ENCODE measurements at regions not wholly inside any gene's neighbourhood (a gene's known extent, or its start where the extent isn't known, plus 50 kb on each side); places are given as distances from the start of the nearest gene placed in this dataset.
"Not testable (repeated sequence)": the region's sequence is repeated elsewhere in the genome, so short reads cannot be mapped to it uniquely, and the experiment has no call there.

GRCh38 chr6:144544266-144544830 lies 259.2 kb downstream of the UTRN start:
- no peak for DNase-seq

GRCh38 chr6:144546807-144547206 lies 261.7 kb downstream of the UTRN start:
- no peak for DNase-seq

DNA sequence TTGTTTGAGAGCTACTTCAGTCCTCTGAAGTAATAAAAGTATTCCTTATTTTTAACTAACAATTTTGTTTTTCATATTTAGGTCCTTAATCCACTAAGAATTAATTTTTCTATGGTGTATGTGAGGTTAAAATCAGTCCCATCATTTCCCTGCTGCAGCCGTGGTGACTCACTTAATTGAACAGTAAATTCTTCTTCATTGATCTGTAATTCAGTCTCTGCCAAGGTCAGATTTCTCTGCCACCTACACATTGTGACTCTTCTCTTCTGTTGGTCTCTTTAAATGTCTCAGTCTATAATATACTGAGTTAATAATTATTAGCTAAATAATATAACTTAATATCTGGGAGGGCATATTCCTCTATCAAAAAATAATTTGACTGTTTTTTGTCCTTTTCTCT lies 262.3 kb downstream of the UTRN start:
- DNase-seq = no peak

GRCh38 chr6:144548536-144548935 lies 263.4 kb downstream of the UTRN start:
- DNase-seq = peak; percentile 20

DNA sequence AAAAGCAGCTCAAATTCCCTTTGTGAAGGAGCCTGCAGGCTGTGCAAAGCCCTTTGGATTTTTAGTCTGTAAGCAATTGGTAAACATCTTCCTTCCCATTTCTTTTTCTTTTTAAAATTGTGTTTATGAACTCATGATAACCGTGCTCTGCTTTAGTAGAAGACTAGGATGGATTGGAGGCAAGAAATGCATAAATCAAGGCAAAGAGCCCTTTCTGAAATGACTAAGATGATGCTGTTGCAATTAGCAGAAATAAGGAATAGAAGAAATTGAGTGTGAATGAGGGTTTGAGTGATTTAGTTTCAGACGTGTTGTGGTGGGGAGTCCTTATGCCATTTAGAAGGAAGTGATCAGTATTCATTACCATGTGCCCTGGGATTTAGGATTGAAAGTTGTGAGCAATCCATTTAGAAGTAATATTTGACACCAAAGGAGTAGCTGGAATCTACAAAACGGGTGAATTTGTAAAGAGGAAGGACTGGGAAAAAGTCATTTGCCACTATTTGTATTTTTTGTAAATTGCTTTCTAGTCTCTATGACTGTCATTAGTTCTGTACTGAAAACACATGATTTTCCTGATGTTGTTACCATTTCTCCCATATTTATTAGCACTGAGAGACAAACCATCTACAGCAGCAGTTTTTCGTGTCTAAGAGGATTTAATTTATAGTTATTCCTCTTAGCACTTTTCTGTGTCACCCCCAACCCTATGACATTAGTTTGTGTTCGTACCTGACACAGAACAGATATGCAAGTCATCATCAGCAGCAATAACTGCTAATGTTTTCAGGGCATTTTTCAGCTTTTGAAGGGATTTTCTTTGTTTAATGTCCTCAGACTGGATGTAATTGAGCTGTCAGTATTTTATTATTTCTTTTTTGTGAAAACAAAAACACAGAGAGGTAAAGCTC lies 265.0 kb downstream of the UTRN start:
- DNase-seq = no peak

DNA sequence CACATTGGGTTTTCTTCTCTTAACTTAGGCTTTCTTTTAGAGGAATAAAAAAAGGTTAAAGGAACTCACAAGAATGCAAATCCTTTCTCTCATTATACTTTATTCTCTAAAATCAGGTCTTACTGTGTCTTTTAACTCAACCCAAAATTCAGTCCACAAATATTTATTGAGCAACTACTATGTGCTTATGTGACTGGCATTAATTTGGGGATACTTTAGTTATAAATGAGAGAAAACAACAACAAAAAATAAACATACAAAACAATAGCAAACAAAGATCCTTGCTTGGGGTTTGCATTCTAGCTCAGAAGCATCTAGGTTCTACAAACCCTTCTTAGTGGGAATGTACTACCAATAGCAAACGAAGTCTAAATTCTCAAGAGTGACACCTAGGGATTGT lies 266.2 kb downstream of the UTRN start:
- no peak for DNase-seq

GRCh38 chr6:144555066-144555465 lies 269.9 kb downstream of the UTRN start:
- DNase-seq = no peak

DNA sequence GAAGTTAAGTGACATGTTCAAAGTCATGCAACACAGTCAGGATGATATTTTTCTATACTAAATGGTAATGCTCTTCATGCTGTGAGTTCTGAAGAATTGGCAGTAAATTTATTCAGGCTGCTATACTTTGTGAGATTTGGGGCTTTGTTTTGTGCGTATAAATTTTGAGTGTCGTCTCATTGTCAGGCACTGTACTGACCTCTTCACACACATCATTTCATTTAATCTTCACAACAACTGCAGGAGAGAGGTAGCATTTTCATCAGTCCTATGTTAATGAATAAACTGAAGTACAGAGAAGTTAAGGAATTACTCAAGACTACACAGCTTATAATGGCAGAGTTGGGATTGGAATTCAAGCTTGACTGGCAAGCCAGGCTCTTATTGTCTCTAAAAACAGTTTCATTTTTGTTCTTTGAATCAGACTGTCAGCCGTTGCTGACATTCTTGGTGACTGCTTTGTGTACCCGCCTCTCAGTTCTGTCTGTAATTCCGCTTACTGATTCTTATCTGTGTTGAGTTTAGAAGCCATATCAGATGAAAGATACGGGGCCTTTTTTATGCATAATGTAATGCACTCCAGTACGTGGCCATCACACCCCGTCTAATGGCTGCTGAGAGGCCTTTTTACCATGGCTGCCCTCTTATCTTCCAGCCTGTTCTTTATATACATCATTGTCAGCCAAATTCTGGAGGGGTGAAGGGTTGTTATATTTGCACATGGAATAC lies 274.9 kb downstream of the UTRN start:
- no peak for DNase-seq

- no peak for DNase-seq
Observed at GRCh38 chr6:144561455-144562043, 276.4 kb downstream of the UTRN start.

DNA sequence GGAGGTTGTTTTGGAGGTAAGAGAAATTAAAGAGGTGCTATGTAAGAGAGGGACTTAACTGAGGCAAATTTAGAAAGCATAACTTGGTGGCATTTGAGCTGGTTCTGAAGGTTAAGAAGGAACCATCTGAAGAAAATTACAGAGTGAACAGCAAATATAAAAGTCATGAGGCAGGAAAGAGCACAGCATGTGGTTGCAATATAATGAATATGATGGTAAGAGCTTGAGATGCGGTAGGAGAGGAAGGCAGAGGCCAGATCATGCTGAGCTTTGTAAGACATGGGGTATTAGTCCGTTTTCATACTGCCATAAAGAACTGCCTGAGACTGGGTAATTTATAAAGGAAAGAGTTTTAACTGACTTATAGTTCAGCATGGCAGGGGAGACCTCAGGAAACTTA lies 279.1 kb downstream of the UTRN start:
- DNase-seq = no peak

GRCh38 chr6:144566868-144567615 lies 281.9 kb downstream of the UTRN start:
- no peak for DNase-seq

DNA sequence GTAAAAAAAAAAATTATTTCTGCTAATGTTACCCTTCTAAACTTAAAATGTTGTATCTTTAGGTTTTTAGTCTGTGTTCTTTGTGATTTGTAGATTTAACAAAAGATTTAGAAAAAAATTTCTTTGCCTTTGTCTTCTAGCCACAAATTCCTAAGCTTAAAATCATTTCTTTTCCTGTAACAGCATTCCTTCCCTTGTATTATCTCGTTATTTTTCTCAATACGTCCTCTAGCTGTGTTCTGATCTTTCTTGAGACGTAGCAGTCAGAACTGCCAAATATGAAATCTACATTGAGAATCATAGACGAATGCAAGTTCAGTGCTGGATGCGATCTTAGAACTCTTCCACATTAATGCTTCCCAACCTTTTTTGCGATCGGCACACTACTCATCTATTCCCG lies 283.1 kb downstream of the UTRN start:
- no peak for DNase-seq

- DNase-seq = not testable (repeated sequence)
Observed at GRCh38 chr6:144572541-144572940, 287.4 kb downstream of the UTRN start.

DNA sequence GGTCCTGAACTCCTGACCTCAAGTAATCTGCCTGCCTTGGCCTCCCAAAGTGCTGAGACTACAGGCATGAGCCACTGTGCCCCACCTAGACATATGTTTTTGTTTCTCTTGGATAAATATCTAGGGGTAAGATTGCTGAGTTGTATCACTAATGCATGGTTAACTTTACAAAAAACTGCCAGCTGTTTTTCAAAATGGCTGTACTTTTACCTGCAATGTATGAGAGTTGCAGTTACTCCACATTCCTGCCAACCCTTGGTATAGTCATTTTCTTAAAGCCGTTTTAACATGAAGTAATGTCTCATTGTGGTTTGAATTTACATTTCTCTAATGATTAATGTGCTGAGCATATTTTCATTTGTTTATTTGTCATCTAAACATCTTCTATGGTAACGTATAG lies 289.7 kb downstream of the UTRN start:
- peak; percentile 62 for DNase-seq

DNA sequence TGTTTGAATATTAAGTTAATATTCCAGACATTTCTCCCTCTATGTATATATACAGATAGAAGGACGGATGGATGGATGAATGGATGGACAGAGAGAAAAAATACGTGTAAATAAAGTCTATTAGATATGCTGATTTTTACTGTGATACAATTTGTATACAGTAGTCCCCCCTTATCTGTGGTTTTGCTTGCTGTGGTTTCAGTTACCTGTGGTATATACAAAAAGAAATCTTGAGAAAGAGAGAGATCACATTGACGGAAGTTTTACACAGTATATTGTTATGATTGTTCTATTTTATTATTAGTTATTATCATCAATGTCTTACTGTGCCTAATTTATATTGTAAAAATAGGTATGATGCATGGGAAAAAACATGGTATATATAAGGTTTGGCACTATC lies 290.2 kb downstream of the UTRN start:
- DNase-seq = no peak

GRCh38 chr6:144576871-144577270 lies 291.7 kb downstream of the UTRN start:
- no peak for DNase-seq

DNA sequence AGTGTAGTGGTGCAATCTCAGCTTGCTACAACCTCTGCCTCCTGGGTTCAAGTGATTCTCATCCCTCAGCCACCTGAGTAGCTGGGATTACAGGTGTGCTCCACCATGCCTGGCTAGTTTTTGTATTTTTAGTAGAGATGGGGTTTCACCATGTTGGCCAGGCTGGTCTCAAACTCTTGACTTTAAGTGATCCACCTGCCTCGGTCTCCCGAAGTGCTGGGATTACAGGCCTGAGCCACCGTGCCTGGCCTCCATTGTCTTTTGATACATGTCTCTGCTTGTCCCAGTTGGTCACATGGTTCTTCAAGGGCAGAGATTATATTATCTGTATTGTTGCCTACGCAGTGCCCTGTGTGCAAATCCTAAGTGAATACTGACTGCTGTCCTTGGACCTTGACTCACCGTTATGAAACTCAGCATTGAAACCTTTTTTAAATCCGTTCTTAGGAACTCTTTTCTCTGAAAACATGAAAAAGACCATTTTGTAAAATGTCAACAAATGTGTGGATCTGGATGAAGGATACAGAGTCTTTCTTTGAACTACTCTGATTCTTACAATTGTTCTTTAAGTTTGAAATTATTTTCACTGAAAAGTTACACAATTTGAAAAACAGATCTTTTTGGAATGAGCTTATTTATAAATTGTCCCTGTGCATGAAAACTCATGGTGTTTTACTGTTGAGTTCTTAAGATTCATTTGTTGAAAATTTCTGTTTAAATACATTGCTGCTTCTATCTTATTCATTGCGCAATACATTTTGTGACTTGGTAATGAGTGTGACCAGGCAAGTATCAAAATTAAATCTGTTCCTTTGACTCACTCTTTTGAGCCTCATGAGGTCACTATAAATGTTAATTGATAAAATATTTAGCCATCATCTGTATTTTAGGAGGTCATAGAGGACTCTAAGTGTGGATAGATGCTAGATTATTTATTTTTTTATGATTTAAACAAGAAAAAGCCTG lies 293.5 kb downstream of the UTRN start:
- no peak for DNase-seq

DNA sequence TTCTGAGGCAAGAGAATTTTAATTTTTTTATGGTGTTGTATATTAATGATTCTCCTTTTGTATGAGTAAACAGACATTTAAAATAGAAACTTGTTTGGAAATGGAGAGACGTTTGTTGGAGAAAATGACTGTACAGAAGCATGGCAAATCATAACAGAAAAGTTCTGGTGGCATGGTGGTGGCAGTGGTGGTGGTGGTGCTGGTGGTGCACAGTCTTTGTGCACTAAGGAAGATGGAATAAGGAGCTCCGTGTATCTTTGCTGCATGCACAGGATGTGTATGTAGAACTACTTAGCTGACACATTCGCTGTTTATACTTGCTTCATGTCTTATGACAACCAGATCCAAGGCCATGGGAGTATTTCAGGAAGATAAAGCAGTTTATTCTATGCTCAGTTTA lies 294.9 kb downstream of the UTRN start:
- no peak for DNase-seq

DNA sequence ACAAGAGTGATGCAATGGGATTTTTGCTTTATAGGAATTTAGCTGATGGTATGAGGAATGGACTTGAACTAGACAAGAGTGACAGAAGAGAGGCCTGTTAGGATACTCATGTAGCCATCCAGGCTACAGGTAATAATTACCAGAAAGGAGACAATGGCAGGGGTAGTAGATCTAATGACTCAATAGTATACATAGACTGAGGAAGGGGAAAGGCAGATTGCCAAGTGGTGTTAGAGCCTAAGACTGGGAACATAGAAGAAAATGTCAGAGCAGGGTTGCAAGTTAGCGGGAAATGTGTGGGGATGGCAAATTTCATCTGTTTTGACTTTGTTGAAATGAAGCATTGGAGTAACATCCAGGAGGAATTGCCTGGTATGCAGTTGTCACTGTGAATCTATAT lies 295.6 kb downstream of the UTRN start:
- DNase-seq = no peak

GRCh38 chr6:144581812-144582537 lies 296.8 kb downstream of the UTRN start:
- peak; percentile 11 for DNase-seq

All from NCI-H2171 treated with DMSO at 0.1 percent for 48 hours (cell line).